ENCODE measurements at regions not wholly inside any gene's neighbourhood (a gene's known extent, or its start where the extent isn't known, plus 50 kb on each side); places are given as distances from the start of the nearest gene placed in this dataset.

DNA sequence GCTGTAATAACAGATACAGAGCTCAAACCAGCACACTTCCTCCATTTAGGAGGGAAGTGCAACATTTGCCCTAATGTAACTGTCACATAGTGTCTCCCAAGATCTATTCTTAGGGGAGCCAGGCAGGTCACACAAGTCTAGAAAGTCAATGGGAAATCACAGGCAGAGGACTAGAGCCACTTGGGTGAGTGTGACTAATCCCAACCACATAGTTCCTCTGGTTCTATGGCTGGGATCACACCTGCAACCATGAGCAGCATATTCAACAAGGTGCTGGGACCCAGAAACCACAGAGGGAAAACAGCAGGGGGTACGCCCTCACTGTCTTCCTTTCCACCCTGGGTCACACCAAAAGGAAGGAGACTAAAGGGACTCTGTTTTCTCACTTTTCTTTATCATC lies 66.8 kb upstream of the TACR3 start:
- TF ChIP-seq CTCF (conservative IDR thresholded peaks at IDR 0.05; ENCODE audit: low read depth in 2 of 2) = no peak
- no peak for TF ChIP-seq EZH2 (IDR thresholded peaks at IDR 0.05; ENCODE audit: low read depth, unreplicated experiment)
- no peak for TF ChIP-seq ETS1 (IDR thresholded peaks at IDR 0.05)
- TF ChIP-seq POLR2AphosphoS5 (IDR thresholded peaks at IDR 0.05; ENCODE audit: low read depth) = no peak
- TF ChIP-seq CREB1 (CRISPR knock-in tag; IDR thresholded peaks at IDR 0.05; ENCODE audit: low read depth) = no peak
- TF ChIP-seq EZH2phosphoT487 (IDR thresholded peaks at IDR 0.05; ENCODE audit: unreplicated experiment) = no peak
- no peak for TF ChIP-seq JUNB (IDR thresholded peaks at IDR 0.05; ENCODE audit: unreplicated experiment)
- TF ChIP-seq, protein P1, sequence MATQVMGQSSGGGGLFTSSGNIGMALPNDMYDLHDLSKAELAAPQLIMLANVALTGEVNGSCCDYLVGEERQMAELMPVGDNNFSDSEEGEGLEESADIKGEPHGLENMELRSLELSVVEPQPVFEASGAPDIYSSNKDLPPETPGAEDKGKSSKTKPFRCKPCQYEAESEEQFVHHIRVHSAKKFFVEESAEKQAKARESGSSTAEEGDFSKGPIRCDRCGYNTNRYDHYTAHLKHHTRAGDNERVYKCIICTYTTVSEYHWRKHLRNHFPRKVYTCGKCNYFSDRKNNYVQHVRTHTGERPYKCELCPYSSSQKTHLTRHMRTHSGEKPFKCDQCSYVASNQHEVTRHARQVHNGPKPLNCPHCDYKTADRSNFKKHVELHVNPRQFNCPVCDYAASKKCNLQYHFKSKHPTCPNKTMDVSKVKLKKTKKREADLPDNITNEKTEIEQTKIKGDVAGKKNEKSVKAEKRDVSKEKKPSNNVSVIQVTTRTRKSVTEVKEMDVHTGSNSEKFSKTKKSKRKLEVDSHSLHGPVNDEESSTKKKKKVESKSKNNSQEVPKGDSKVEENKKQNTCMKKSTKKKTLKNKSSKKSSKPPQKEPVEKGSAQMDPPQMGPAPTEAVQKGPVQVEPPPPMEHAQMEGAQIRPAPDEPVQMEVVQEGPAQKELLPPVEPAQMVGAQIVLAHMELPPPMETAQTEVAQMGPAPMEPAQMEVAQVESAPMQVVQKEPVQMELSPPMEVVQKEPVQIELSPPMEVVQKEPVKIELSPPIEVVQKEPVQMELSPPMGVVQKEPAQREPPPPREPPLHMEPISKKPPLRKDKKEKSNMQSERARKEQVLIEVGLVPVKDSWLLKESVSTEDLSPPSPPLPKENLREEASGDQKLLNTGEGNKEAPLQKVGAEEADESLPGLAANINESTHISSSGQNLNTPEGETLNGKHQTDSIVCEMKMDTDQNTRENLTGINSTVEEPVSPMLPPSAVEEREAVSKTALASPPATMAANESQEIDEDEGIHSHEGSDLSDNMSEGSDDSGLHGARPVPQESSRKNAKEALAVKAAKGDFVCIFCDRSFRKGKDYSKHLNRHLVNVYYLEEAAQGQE (IDR thresholded peaks at IDR 0.05; ENCODE audit: unreplicated experiment) = no peak
- TF ChIP-seq, protein P2, sequence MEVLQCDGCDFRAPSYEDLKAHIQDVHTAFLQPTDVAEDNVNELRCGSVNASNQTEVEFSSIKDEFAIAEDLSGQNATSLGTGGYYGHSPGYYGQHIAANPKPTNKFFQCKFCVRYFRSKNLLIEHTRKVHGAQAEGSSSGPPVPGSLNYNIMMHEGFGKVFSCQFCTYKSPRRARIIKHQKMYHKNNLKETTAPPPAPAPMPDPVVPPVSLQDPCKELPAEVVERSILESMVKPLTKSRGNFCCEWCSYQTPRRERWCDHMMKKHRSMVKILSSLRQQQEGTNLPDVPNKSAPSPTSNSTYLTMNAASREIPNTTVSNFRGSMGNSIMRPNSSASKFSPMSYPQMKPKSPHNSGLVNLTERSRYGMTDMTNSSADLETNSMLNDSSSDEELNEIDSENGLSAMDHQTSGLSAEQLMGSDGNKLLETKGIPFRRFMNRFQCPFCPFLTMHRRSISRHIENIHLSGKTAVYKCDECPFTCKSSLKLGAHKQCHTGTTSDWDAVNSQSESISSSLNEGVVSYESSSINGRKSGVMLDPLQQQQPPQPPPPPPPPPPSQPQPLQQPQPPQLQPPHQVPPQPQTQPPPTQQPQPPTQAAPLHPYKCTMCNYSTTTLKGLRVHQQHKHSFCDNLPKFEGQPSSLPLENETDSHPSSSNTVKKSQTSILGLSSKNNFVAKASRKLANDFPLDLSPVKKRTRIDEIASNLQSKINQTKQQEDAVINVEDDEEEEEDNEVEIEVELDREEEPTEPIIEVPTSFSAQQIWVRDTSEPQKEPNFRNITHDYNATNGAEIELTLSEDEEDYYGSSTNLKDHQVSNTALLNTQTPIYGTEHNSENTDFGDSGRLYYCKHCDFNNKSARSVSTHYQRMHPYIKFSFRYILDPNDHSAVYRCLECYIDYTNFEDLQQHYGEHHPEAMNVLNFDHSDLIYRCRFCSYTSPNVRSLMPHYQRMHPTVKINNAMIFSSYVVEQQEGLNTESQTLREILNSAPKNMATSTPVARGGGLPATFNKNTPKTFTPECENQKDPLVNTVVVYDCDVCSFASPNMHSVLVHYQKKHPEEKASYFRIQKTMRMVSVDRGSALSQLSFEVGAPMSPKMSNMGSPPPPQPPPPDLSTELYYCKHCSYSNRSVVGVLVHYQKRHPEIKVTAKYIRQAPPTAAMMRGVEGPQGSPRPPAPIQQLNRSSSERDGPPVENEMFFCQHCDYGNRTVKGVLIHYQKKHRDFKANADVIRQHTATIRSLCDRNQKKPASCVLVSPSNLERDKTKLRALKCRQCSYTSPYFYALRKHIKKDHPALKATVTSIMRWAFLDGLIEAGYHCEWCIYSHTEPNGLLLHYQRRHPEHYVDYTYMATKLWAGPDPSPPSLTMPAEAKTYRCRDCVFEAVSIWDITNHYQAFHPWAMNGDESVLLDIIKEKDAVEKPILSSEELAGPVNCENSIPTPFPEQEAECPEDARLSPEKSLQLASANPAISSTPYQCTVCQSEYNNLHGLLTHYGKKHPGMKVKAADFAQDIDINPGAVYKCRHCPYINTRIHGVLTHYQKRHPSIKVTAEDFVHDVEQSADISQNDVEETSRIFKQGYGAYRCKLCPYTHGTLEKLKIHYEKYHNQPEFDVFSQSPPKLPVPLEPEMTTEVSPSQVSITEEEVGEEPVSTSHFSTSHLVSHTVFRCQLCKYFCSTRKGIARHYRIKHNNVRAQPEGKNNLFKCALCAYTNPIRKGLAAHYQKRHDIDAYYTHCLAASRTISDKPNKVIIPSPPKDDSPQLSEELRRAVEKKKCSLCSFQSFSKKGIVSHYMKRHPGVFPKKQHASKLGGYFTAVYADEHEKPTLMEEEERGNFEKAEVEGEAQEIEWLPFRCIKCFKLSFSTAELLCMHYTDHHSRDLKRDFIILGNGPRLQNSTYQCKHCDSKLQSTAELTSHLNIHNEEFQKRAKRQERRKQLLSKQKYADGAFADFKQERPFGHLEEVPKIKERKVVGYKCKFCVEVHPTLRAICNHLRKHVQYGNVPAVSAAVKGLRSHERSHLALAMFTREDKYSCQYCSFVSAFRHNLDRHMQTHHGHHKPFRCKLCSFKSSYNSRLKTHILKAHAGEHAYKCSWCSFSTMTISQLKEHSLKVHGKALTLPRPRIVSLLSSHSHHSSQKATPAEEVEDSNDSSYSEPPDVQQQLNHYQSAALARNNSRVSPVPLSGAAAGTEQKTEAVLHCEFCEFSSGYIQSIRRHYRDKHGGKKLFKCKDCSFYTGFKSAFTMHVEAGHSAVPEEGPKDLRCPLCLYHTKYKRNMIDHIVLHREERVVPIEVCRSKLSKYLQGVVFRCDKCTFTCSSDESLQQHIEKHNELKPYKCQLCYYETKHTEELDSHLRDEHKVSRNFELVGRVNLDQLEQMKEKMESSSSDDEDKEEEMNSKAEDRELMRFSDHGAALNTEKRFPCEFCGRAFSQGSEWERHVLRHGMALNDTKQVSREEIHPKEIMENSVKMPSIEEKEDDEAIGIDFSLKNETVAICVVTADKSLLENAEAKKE (CRISPR knock-in tag; IDR thresholded peaks at IDR 0.05) = no peak

Measured in GM23338 (cell line).